Neural crest cell (in vitro differentiated cells): ENCODE measurements at regions not wholly inside any gene's neighbourhood (a gene's known extent, or its start where the extent isn't known, plus 50 kb on each side); places are given as distances from the start of the nearest gene placed in this dataset.
A peak's percentile ranks its signal among the peaks of the same experiment; 100 is the strongest.

Experiments used
- DNase-seq: peaks from one replicate; pipeline ENCODE4 v3.0.0; 2021; ENCODE audit warnings: low read depth, mixed read lengths, low spot score
- H3K27ac Mint-ChIP-seq: one replicate; pipeline ENCODE4 v1.8.0; 2021; ENCODE audit warnings: mild to moderate bottlenecking, mixed read lengths; ENCODE audit not compliant: unreplicated experiment
- H3K27me3 Mint-ChIP-seq: 2 replicates; pipeline ENCODE4 v1.8.0; 2021; ENCODE audit warnings: low read depth, mild to moderate bottlenecking, mixed read lengths
- H3K36me3 Mint-ChIP-seq: 2 replicates; pipeline ENCODE4 v1.8.0; 2021; ENCODE audit warnings: low read depth, mild to moderate bottlenecking, mixed read lengths
- H3K4me1 Mint-ChIP-seq: 2 replicates; pipeline ENCODE4 v1.8.0; 2021; ENCODE audit warnings: mixed read lengths
- H3K4me3 Mint-ChIP-seq: one replicate; pipeline ENCODE4 v1.8.0; 2021; ENCODE audit warnings: mild to moderate bottlenecking, mixed read lengths
- H3K9me3 Mint-ChIP-seq: 2 replicates; pipeline ENCODE4 v1.8.0; 2021; ENCODE audit warnings: mixed read lengths
- CTCF ChIP-seq: fragments of 200-600 bp; sonication (generic); conservative IDR thresholded peaks from 2 replicates; pipeline ENCODE4 v1.5.0; 2021; ENCODE audit warnings: antibody characterized with exemption, mild to moderate bottlenecking

GRCh38 chr13:34044660-34045080 lies 226.7 kb downstream of the RFC3 start:
- H3K4me1 Mint-ChIP-seq: no peaks in the 10 kb centered on the region
- H3K36me3 Mint-ChIP-seq: peaks cover 4% of the 10 kb centered on the region
- H3K27me3 Mint-ChIP-seq: no peaks in the 10 kb centered on the region
- no peak for TF ChIP-seq CTCF
- no peak overlapping the region for H3K4me3 Mint-ChIP-seq
- peaks cover 2% of the 10 kb centered on the region for H3K9me3 Mint-ChIP-seq
- no peak for DNase-seq
- H3K27ac Mint-ChIP-seq: no peak overlapping the region

GRCh38 chr13:34046457-34046856 lies 228.5 kb downstream of the RFC3 start:
- TF ChIP-seq CTCF: no peak
- peaks cover 4% of the 10 kb centered on the region for H3K9me3 Mint-ChIP-seq
- H3K27ac Mint-ChIP-seq: peak overlapping the region; percentile 63
- no peak for DNase-seq
- H3K4me3 Mint-ChIP-seq: no peak overlapping the region
- no peaks in the 10 kb centered on the region for H3K27me3 Mint-ChIP-seq
- no peaks in the 10 kb centered on the region for H3K4me1 Mint-ChIP-seq
- H3K36me3 Mint-ChIP-seq: peaks cover 7% of the 10 kb centered on the region

- Mint-ChIP-seq H3K27ac (no peak overlapping the region), H3K9me3 (peaks cover 10% of the 10 kb centered on the region), H3K36me3 (peaks cover 9% of the 10 kb centered on the region), H3K4me1 (no peaks in the 10 kb centered on the region), H3K27me3 (no peaks in the 10 kb centered on the region), H3K4me3 (no peak overlapping the region)
- no peak for DNase-seq
- TF ChIP-seq CTCF: no peak
These were observed 230.7 kb downstream of the RFC3 start for GRCh38 chr13:34048652-34049051.

- no peak for DNase-seq
- Mint-ChIP-seq H3K36me3 (peaks cover 7% of the 10 kb centered on the region), H3K27me3 (no peaks in the 10 kb centered on the region), H3K27ac (no peak overlapping the region), H3K4me3 (no peak overlapping the region), H3K9me3 (peaks cover 8% of the 10 kb centered on the region), H3K4me1 (peaks cover 10% of the 10 kb centered on the region)
- TF ChIP-seq CTCF: no peak
These were observed 238.8 kb downstream of the RFC3 start for GRCh38 chr13:34056733-34057258.

- no peak for DNase-seq
- H3K27me3 Mint-ChIP-seq: no peaks in the 10 kb centered on the region
These were observed 246.7 kb downstream of the RFC3 start for GRCh38 chr13:34064456-34065205.

More at GRCh38 chr13:34064456-34065205, 246.7 kb downstream of the RFC3 start:
- H3K9me3 Mint-ChIP-seq: peaks cover 5% of the 10 kb centered on the region
- H3K4me1 Mint-ChIP-seq: peaks cover 12% of the 10 kb centered on the region
- H3K4me3 Mint-ChIP-seq: no peak overlapping the region
- no peak for TF ChIP-seq CTCF
- H3K27ac Mint-ChIP-seq: no peak overlapping the region
- H3K36me3 Mint-ChIP-seq: no peaks in the 10 kb centered on the region
